ENCODE measurements at regions not wholly inside any gene's neighbourhood (a gene's known extent, or its start where the extent isn't known, plus 50 kb on each side); places are given as distances from the start of the nearest gene placed in this dataset.

DNA sequence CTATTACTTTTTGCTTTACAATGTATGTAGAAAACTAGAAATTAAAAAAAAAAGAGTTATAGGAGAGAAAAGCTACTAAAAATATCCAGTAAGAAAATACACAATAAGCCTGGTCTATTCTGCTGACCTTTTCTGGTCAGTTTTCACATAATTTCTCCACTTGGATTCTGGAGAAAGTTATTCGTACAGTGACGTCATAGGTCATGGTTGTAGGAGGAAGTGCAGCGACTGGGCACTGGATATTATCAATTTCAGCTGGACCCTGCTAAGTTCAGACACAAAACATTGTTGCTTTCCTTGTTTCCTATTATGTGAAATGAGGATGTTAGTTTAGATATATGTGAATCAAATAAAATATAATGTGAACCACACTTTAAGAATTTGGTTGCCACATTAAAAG is 201.2 kb downstream of the MTRR start:
- TF ChIP-seq, protein P1, sequence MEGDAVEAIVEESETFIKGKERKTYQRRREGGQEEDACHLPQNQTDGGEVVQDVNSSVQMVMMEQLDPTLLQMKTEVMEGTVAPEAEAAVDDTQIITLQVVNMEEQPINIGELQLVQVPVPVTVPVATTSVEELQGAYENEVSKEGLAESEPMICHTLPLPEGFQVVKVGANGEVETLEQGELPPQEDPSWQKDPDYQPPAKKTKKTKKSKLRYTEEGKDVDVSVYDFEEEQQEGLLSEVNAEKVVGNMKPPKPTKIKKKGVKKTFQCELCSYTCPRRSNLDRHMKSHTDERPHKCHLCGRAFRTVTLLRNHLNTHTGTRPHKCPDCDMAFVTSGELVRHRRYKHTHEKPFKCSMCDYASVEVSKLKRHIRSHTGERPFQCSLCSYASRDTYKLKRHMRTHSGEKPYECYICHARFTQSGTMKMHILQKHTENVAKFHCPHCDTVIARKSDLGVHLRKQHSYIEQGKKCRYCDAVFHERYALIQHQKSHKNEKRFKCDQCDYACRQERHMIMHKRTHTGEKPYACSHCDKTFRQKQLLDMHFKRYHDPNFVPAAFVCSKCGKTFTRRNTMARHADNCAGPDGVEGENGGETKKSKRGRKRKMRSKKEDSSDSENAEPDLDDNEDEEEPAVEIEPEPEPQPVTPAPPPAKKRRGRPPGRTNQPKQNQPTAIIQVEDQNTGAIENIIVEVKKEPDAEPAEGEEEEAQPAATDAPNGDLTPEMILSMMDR (conservative IDR thresholded peaks at IDR 0.05 in 1 of 2, IDR thresholded peaks at IDR 0.05 in 1 of 2; ENCODE audit: low read depth in 1 of 2, low read length in 2 of 2): no peak
- no peak for TF ChIP-seq EZH2 (IDR thresholded peaks at IDR 0.05; ENCODE audit: low read length, missing control alignments)
- Histone ChIP-seq H3K9me3 (ENCODE audit: control insufficient read depth, insufficient read depth, low read depth, low read length) (no peaks in the 10 kb centered on the region), H3K4me1 (ENCODE audit: control insufficient read depth, extremely low read depth, insufficient read depth, low read length) (no peaks in the 10 kb centered on the region), H2AFZ (ENCODE audit: low read length) (no peak overlapping the region), H3K27ac (ENCODE audit: insufficient read depth, low read length) (no peak overlapping the region), H4K20me1 (ENCODE audit: control insufficient read depth, extremely low read depth, insufficient read depth, low read length) (no peaks in the 10 kb centered on the region), H3K79me2 (ENCODE audit: control insufficient read depth, insufficient read depth, low read length) (no peaks in the 10 kb centered on the region), H3K9ac (ENCODE audit: insufficient read depth, low read length) (no peak overlapping the region), H3K4me3 (replicated peaks in 1 of 4; ENCODE audit: control extremely low read depth in 1 of 4, insufficient read depth in 1 of 4, low read depth in 3 of 4, low read length in 4 of 4) (no peak overlapping the region), H3K36me3 (ENCODE audit: control insufficient read depth, insufficient read depth, low read length) (no peaks in the 10 kb centered on the region), H3K27me3 (ENCODE audit: control insufficient read depth, insufficient read depth, low read length) (no peaks in the 10 kb centered on the region), H3K4me2 (ENCODE audit: extremely low read depth, insufficient read depth, low read length) (no peak overlapping the region)
- no peak for DNase-seq (ENCODE audit: low read depth in 2 of 2)

DNA sequence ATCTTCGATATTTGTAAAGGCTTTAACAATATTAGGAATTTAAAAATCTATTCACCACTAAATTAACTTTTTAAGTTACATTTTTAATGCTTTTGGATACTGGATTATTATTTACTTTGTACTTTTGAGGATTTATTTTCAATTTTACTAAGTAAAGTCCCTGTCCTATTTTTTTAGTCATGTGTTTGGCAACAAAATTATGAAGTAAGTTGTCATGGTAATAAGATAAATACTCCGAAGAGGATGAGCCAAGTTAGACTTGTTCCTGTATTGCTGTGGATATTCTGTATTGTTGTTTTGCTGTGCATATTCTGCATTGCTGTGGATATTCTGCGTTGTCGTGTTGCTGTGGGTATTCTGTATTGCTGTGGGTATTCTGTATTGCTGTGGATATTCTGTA is 210.1 kb downstream of the MTRR start:
- no peaks in the 10 kb centered on the region for H3K4me1 ChIP-seq (ENCODE audit: control insufficient read depth, extremely low read depth, insufficient read depth, low read length)
- no peak overlapping the region for H3K4me3 ChIP-seq (replicated peaks in 1 of 4; ENCODE audit: control extremely low read depth in 1 of 4, insufficient read depth in 1 of 4, low read depth in 3 of 4, low read length in 4 of 4)
- H3K4me2 ChIP-seq (ENCODE audit: extremely low read depth, insufficient read depth, low read length): no peak overlapping the region
- H3K27me3 ChIP-seq (ENCODE audit: control insufficient read depth, insufficient read depth, low read length): no peaks in the 10 kb centered on the region
- H3K36me3 ChIP-seq (ENCODE audit: control insufficient read depth, insufficient read depth, low read length): no peaks in the 10 kb centered on the region
- no peak overlapping the region for H3K27ac ChIP-seq (ENCODE audit: insufficient read depth, low read length)
- H4K20me1 ChIP-seq (ENCODE audit: control insufficient read depth, extremely low read depth, insufficient read depth, low read length): no peaks in the 10 kb centered on the region
- H2AFZ ChIP-seq (ENCODE audit: low read length): no peak overlapping the region
- no peaks in the 10 kb centered on the region for H3K9me3 ChIP-seq (ENCODE audit: control insufficient read depth, insufficient read depth, low read depth, low read length)
- no peaks in the 10 kb centered on the region for H3K79me2 ChIP-seq (ENCODE audit: control insufficient read depth, insufficient read depth, low read length)
- no peak overlapping the region for H3K9ac ChIP-seq (ENCODE audit: insufficient read depth, low read length)
- DNase-seq (ENCODE audit: low read depth in 2 of 2): no peak
- no peak for TF ChIP-seq EZH2 (IDR thresholded peaks at IDR 0.05; ENCODE audit: low read length, missing control alignments)
- TF ChIP-seq, protein P1 (conservative IDR thresholded peaks at IDR 0.05 in 1 of 2, IDR thresholded peaks at IDR 0.05 in 1 of 2; ENCODE audit: low read depth in 1 of 2, low read length in 2 of 2): no peak

DNA sequence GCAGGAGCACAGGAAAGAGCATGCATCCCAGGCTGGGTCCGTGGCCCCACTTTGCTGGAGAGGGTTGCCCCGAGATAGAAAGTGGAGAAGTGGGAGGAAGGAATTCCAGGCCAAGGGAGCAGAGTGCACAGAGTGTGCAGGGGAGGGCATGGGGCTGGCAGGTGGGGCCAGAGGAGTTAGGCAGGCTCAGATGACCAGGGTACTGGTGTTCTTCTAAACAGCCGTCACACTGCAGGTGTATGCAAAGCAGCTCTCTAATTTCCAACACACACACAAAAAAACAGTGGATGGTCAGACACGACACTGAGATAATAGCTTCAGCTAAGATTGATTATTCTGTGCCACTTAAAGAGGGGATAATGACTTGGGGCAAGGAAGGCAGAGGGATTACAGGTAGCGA is 212.2 kb downstream of the MTRR start:
- Histone ChIP-seq H3K9ac (ENCODE audit: insufficient read depth, low read length) (no peak overlapping the region), H3K27me3 (ENCODE audit: control insufficient read depth, insufficient read depth, low read length) (no peaks in the 10 kb centered on the region), H3K4me2 (ENCODE audit: extremely low read depth, insufficient read depth, low read length) (no peak overlapping the region), H4K20me1 (ENCODE audit: control insufficient read depth, extremely low read depth, insufficient read depth, low read length) (no peaks in the 10 kb centered on the region), H3K4me3 (replicated peaks in 1 of 4; ENCODE audit: control extremely low read depth in 1 of 4, insufficient read depth in 1 of 4, low read depth in 3 of 4, low read length in 4 of 4) (no peak overlapping the region), H3K4me1 (ENCODE audit: control insufficient read depth, extremely low read depth, insufficient read depth, low read length) (no peaks in the 10 kb centered on the region), H3K9me3 (ENCODE audit: control insufficient read depth, insufficient read depth, low read depth, low read length) (no peaks in the 10 kb centered on the region), H3K36me3 (ENCODE audit: control insufficient read depth, insufficient read depth, low read length) (no peaks in the 10 kb centered on the region), H3K27ac (ENCODE audit: insufficient read depth, low read length) (no peak overlapping the region), H2AFZ (ENCODE audit: low read length) (no peak overlapping the region), H3K79me2 (ENCODE audit: control insufficient read depth, insufficient read depth, low read length) (no peaks in the 10 kb centered on the region)
- DNase-seq (ENCODE audit: low read depth in 2 of 2): no peak
- no peak for TF ChIP-seq EZH2 (IDR thresholded peaks at IDR 0.05; ENCODE audit: low read length, missing control alignments)
- TF ChIP-seq, protein P1 (conservative IDR thresholded peaks at IDR 0.05 in 1 of 2, IDR thresholded peaks at IDR 0.05 in 1 of 2; ENCODE audit: low read depth in 1 of 2, low read length in 2 of 2): no peak

Measured in fibroblast of lung (primary cell).